DMS114 treated with DMSO at 0.1 percent for 48 hours (cell line): ENCODE measurements at regions not wholly inside any gene's neighbourhood (a gene's known extent, or its start where the extent isn't known, plus 50 kb on each side); places are given as distances from the start of the nearest gene placed in this dataset.
"Not testable (repeated sequence)": the region's sequence is repeated elsewhere in the genome, so short reads cannot be mapped to it uniquely, and the experiment has no call there.

Experiments used
- DNase-seq: peaks from one replicate; lab custom pipeline; 2025; ENCODE audit not compliant: unreplicated experiment; lab: John Stamatoyannopoulos, UW

- DNase-seq, result no peak
These were observed 95.8 kb upstream of the HMGA2 start for GRCh38 chr12:65728455-65728847.

- DNase-seq, result peak; percentile 60
These were observed 95.2 kb upstream of the HMGA2 start for GRCh38 chr12:65728848-65729793.

- no peak for DNase-seq
These were observed 92.5 kb upstream of the HMGA2 start for GRCh38 chr12:65731771-65732170.

GRCh38 chr12:65733643-65734042 lies 90.6 kb upstream of the HMGA2 start:
- DNase-seq, result not testable (repeated sequence)

GRCh38 chr12:65734226-65734625 lies 90.1 kb upstream of the HMGA2 start:
- DNase-seq, result no peak

- DNase-seq, result no peak
These were observed 84.7 kb upstream of the HMGA2 start for GRCh38 chr12:65739606-65740005.

- DNase-seq, result no peak
These were observed 83.8 kb upstream of the HMGA2 start for GRCh38 chr12:65740506-65740872.

- DNase-seq, result peak; percentile 71
These were observed 83.2 kb upstream of the HMGA2 start for GRCh38 chr12:65740873-65741600.

- no peak for DNase-seq
These were observed 82.6 kb upstream of the HMGA2 start for GRCh38 chr12:65741656-65742017.

GRCh38 chr12:65742018-65743010 lies 82.0 kb upstream of the HMGA2 start:
- DNase-seq, result peak; percentile 55

- not testable (repeated sequence) for DNase-seq
These were observed 79.9 kb upstream of the HMGA2 start for GRCh38 chr12:65744236-65744840.

GRCh38 chr12:65747338-65747737 lies 76.9 kb upstream of the HMGA2 start:
- DNase-seq, result no peak

GRCh38 chr12:65748332-65748731 lies 76.0 kb upstream of the HMGA2 start:
- no peak for DNase-seq

GRCh38 chr12:65754290-65754689 lies 70.0 kb upstream of the HMGA2 start:
- no peak for DNase-seq

GRCh38 chr12:65754744-65755595 lies 69.3 kb upstream of the HMGA2 start:
- DNase-seq, result no peak

GRCh38 chr12:65755596-65755978 lies 68.7 kb upstream of the HMGA2 start:
- no peak for DNase-seq

- no peak for DNase-seq
These were observed 68.0 kb upstream of the HMGA2 start for GRCh38 chr12:65756267-65756666.

- no peak for DNase-seq
These were observed 67.2 kb upstream of the HMGA2 start for GRCh38 chr12:65756956-65757511.

- DNase-seq, result no peak
These were observed 65.9 kb upstream of the HMGA2 start for GRCh38 chr12:65758401-65758800.
